Breast epithelium (tissue), 4 donors: ENCODE measurements at regions not wholly inside any gene's neighbourhood (a gene's known extent, or its start where the extent isn't known, plus 50 kb on each side); places are given as distances from the start of the nearest gene placed in this dataset.

Experiments used
- DNase-seq, 2 donors: peaks; one replicate each; pipeline ENCODE4 v3.0.0-alpha.2; 2019; ENCODE audit warnings: low spot score in 2 of 2
- H3K27ac ChIP-seq, 2 donors: fragments of 200-600 bp; sonication (generic) in 1 of 2; one replicate each; pipeline ENCODE4 v1.5.1; 2016 to 2019; ENCODE audit warnings: mild to moderate bottlenecking in 1 of 2
- H3K27me3 ChIP-seq, 2 donors: fragments of 200-600 bp; sonication (generic) in 1 of 2; one replicate each; pipeline versions ENCODE4 v1.5.1 to v1.6.0; 2017 to 2019; ENCODE audit warnings: control low read depth in 1 of 2, mild to moderate bottlenecking in 1 of 2
- H3K36me3 ChIP-seq: fragments of 200-600 bp; one replicate; pipeline ENCODE4 v1.5.1; 2019
- H3K4me1 ChIP-seq, 2 donors: fragments of 200-600 bp; sonication (generic); one replicate each; pipeline ENCODE4 v1.5.1; 2016 to 2019; ENCODE audit warnings: control low read depth in 1 of 2
- H3K4me3 ChIP-seq, 3 donors: fragments of 200-600 bp; sonication (generic); 1 replicate in 2 of 3; 2 replicates in 1 of 3; pipeline ENCODE4 v1.5.1; 2016 to 2019; ENCODE audit warnings: mild to moderate bottlenecking in 3 of 3, moderate library complexity in 2 of 3
- H3K9me3 ChIP-seq, 2 donors: fragments of 200-600 bp; sonication (generic) in 1 of 2; one replicate each; pipeline ENCODE4 v1.5.1; 2016 to 2019; ENCODE audit warnings: control low read depth in 1 of 2
- CTCF ChIP-seq, 3 donors: fragments of 450-650 bp; IDR thresholded peaks; one replicate each; pipeline ENCODE4 v1.5.1; 2016 to 2017; ENCODE audit warnings: antibody characterized with exemption in 3 of 3, mild to moderate bottlenecking in 3 of 3, moderate library complexity in 3 of 3
- POLR2A ChIP-seq: fragments of 450-650 bp; IDR thresholded peaks from one replicate; pipeline ENCODE4 v1.6.1; 2016; ENCODE audit warnings: antibody characterized with exemption, mild to moderate bottlenecking, moderate library complexity
- POLR2AphosphoS5 ChIP-seq, 3 donors: sonication (generic); formaldehyde crosslinking; IDR thresholded peaks; one replicate each; pipeline ENCODE4 v1.6.1; 2017; ENCODE audit warnings: antibody characterized with exemption in 3 of 3
- intact Hi-C: fragments of 100-400 bp; cut with DNase I; formaldehyde crosslinking; loops from one replicate; pipeline ENCODE4 v1.15.1; 2023; ENCODE audit warnings: low total_unique reads

DNA sequence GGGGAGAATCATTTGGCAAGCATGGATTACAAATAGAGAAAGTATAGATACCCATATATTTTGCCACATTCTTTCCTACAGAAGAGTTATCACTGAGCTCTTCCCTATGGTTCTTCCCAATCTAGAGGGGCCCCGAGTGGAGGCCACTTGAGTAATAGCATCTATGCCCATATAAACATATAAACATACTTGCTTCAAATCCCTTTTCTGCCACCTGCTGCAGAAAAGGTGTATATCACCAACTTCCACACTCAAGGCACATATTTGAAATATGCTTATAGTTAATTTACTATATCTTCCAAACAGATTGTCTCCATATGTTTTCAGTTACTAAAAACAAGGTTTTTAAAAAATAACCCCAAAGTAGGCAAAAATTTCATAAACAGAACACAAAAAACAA lies 642.8 kb upstream of the DIPK2B start:
- Histone ChIP-seq H3K36me3 (no peaks in the 10 kb centered on the region), H3K9me3 (no peaks in the 10 kb centered on the region), H3K4me3 (no peak overlapping the region), H3K27me3 (peaks cover 0 to 13% of the 10 kb centered on the region in 2 donors), H3K27ac (no peak overlapping the region), H3K4me1 (no peaks in the 10 kb centered on the region)
- DNase-seq: no peak
- intact Hi-C loops: no loop called here
- TF ChIP-seq POLR2A (no peak), CTCF (IDR thresholded peaks at IDR 0.05) (no peak), POLR2AphosphoS5 (IDR thresholded peaks at IDR 0.05) (no peak)

DNA sequence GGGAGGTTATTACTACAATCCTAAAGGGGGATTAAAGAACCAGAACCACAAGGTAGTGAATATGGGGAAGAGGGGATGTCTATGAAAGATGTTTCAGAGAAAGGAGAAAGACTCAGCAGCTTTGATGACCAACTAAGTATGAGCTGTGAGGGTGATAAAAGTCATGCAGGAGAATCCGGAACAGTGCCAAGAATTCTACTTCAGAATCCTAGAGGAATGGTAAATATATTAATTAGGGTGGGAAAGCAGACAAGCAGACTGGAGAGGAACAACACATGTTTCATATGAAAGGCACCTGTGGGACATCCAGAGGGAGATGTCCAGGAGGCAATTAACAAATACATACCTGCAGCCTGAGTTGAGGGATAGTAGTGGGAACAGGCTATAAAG lies 642.2 kb upstream of the DIPK2B start:
- intact Hi-C loops: no loop called here
- no peak for TF ChIP-seq POLR2AphosphoS5 (IDR thresholded peaks at IDR 0.05)
- TF ChIP-seq CTCF (IDR thresholded peaks at IDR 0.05): no peak
- TF ChIP-seq POLR2A: no peak
- no peak overlapping the region for H3K4me3 ChIP-seq
- no peaks in the 10 kb centered on the region for H3K36me3 ChIP-seq
- H3K9me3 ChIP-seq: no peaks in the 10 kb centered on the region
- peaks cover 0 to 13% of the 10 kb centered on the region in 2 donors for H3K27me3 ChIP-seq
- no peak overlapping the region for H3K27ac ChIP-seq
- DNase-seq: no peak
- no peaks in the 10 kb centered on the region for H3K4me1 ChIP-seq

- no peaks in the 10 kb centered on the region for H3K4me1 ChIP-seq
- intact Hi-C loops: no loop called here
Measured at GRCh38 chrX:45842207-45842925, 641.7 kb upstream of the DIPK2B start.

GRCh38 chrX:45840411-45840950 lies 639.8 kb upstream of the DIPK2B start:
- Histone ChIP-seq H3K4me1 (no peaks in the 10 kb centered on the region), H3K27me3 (peaks cover 0 to 4% of the 10 kb centered on the region in 2 donors), H3K36me3 (no peaks in the 10 kb centered on the region), H3K9me3 (no peaks in the 10 kb centered on the region), H3K4me3 (no peak overlapping the region), H3K27ac (no peak overlapping the region)
- TF ChIP-seq POLR2A (no peak), POLR2AphosphoS5 (IDR thresholded peaks at IDR 0.05) (no peak), CTCF (IDR thresholded peaks at IDR 0.05) (no peak)
- DNase-seq: no peak
- intact Hi-C loops: no loop called here

More at GRCh38 chrX:45842207-45842925, 641.7 kb upstream of the DIPK2B start:
- no peak overlapping the region for H3K27ac ChIP-seq
- TF ChIP-seq POLR2A: no peak
- TF ChIP-seq POLR2AphosphoS5 (IDR thresholded peaks at IDR 0.05): no peak
- no peak for TF ChIP-seq CTCF (IDR thresholded peaks at IDR 0.05)
- H3K4me3 ChIP-seq: no peak overlapping the region
- no peaks in the 10 kb centered on the region for H3K9me3 ChIP-seq
- H3K27me3 ChIP-seq: peaks cover 0 to 13% of the 10 kb centered on the region in 2 donors
- no peaks in the 10 kb centered on the region for H3K36me3 ChIP-seq
- no peak for DNase-seq

DNA sequence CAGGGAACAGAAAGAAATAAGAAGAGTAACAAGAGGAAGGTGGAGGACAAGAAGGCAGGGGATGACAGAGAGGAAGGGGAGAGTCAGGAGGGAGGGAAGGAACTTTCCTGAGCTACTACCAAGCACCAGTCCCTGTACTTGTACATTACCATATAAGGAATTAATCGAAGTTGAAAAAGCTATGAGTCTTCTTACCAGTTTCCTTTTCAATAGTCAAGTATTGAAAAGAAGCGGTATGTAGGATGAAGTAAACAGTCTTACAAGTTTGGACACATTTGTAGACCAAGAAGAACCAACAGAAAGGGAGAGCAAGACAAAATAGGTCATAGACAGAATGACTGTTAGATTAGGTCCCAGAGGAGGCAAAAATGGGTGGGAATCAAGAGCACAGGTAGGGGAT lies 629.7 kb upstream of the DIPK2B start:
- H3K27ac ChIP-seq: no peak overlapping the region
- no peaks in the 10 kb centered on the region for H3K9me3 ChIP-seq
- H3K27me3 ChIP-seq: peaks cover 0 to 24% of the 10 kb centered on the region in 2 donors
- H3K36me3 ChIP-seq: no peaks in the 10 kb centered on the region
- DNase-seq: no peak
- intact Hi-C loops: no loop called here
- H3K4me1 ChIP-seq: no peaks in the 10 kb centered on the region
- TF ChIP-seq CTCF (IDR thresholded peaks at IDR 0.05): no peak
- no peak for TF ChIP-seq POLR2A
- no peak overlapping the region for H3K4me3 ChIP-seq
